Right atrium auricular region (tissue), 2 donors: ENCODE measurements at regions not wholly inside any gene's neighbourhood (a gene's known extent, or its start where the extent isn't known, plus 50 kb on each side); places are given as distances from the start of the nearest gene placed in this dataset.

Experiments used
- DNase-seq: peaks from one replicate; pipeline ENCODE4 v3.0.0-alpha.2; 2019; ENCODE audit warnings: low spot score
- H3K27ac ChIP-seq, 2 donors: fragments of 200-600 bp; sonication (generic); 1 replicate in 1 of 2; 2 replicates in 1 of 2; pipeline ENCODE4 v1.5.1; 2016 to 2019
- H3K27me3 ChIP-seq, 2 donors: fragments of 200-600 bp; sonication (generic); one replicate each; pipeline versions ENCODE4 v1.5.1 to v1.6.0; 2017 to 2019
- H3K36me3 ChIP-seq: fragments of 200-600 bp; sonication (generic); one replicate; pipeline ENCODE4 v1.5.1; 2016
- H3K4me1 ChIP-seq, 2 donors: fragments of 200-600 bp; sonication (generic); one replicate each; pipeline versions ENCODE4 v1.5.1 to v1.6.0; 2017 to 2019
- H3K4me3 ChIP-seq, 2 donors: fragments of 200-600 bp; sonication (generic); 1 replicate in 1 of 2; 2 replicates in 1 of 2; pipeline ENCODE4 v1.5.1; 2017 to 2019; ENCODE audit warnings: mild to moderate bottlenecking in 1 of 2, moderate library complexity in 1 of 2
- H3K9me3 ChIP-seq, 2 donors: fragments of 200-600 bp; sonication (generic); one replicate each; pipeline ENCODE4 v1.5.1; 2019
- TF ChIP-seq, protein P1 (sequence below), 2 donors: fragments of 200-600 bp; sonication (generic); IDR thresholded peaks; one replicate each; pipeline ENCODE4 v1.5.1; 2019; ENCODE audit warnings: antibody characterized with exemption in 2 of 2

DNA sequence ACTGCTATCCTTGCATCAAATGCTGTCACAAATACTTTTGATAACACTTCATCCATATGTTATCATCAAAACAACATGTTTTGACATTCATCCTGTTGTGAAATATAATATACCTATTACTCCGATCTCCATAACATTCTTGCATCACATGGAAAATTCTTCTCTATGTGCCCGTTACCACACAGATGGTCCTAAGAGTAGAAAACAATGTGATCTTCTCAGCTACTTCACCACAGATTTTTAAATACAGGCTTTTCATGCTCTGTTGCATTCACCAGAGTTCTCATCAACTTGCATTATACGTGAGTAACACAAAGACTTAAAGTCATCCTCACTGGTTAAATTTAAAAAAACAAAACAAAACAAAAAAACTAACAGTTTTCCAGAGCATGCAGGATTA lies 1603.3 kb upstream of the ZEB2 start:
- no peak for DNase-seq
- TF ChIP-seq, protein P1, sequence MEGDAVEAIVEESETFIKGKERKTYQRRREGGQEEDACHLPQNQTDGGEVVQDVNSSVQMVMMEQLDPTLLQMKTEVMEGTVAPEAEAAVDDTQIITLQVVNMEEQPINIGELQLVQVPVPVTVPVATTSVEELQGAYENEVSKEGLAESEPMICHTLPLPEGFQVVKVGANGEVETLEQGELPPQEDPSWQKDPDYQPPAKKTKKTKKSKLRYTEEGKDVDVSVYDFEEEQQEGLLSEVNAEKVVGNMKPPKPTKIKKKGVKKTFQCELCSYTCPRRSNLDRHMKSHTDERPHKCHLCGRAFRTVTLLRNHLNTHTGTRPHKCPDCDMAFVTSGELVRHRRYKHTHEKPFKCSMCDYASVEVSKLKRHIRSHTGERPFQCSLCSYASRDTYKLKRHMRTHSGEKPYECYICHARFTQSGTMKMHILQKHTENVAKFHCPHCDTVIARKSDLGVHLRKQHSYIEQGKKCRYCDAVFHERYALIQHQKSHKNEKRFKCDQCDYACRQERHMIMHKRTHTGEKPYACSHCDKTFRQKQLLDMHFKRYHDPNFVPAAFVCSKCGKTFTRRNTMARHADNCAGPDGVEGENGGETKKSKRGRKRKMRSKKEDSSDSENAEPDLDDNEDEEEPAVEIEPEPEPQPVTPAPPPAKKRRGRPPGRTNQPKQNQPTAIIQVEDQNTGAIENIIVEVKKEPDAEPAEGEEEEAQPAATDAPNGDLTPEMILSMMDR (IDR thresholded peaks at IDR 0.05), result no peak
- Histone ChIP-seq H3K36me3 (no peaks in the 10 kb centered on the region), H3K9me3 (no peaks in the 10 kb centered on the region), H3K27ac (no peak overlapping the region), H3K4me1 (no peaks in the 10 kb centered on the region), H3K27me3 (no peaks in the 10 kb centered on the region), H3K4me3 (no peak overlapping the region)

DNA sequence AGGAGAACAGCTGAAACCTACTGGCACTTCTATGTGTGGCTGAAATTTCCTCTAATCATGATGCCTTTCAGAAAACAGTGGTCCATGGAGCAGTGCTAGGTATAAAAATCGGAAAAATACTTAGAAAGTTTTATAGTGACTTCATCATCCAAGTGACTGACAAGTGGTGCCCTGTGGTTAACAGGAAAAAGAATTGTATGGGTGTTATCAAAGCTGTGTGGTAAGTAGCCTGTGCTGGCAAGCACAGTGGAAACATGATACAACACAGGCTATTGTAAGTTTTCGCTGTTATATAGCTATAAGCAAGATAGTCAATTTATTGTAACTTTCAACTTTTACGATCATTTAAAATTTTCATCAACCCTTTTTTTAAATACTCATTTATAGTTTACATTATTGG lies 1599.7 kb upstream of the ZEB2 start:
- Histone ChIP-seq H3K27ac (no peak overlapping the region), H3K4me1 (no peaks in the 10 kb centered on the region), H3K4me3 (no peak overlapping the region), H3K36me3 (no peaks in the 10 kb centered on the region), H3K9me3 (no peaks in the 10 kb centered on the region), H3K27me3 (no peaks in the 10 kb centered on the region)
- no peak for DNase-seq
- TF ChIP-seq, protein P1 (IDR thresholded peaks at IDR 0.05), result no peak

DNA sequence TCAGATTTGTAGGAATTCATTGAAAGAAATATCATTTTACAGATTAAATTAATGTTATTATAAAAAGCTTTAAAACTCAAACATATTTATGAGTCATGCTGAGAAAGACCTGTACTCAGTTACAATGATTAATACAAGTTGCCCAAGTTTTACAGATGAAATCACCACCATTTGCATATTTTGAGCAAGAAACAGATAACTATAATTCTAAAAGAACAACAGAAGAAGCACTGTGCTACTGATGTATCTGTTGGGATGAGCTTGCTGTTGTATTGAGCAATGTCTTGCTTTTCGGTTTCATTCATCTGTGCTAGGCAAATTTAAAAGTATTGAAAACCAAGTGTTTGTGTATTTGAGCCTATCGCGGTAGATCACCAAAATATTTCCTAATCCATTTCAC lies 1589.1 kb upstream of the ZEB2 start:
- TF ChIP-seq, protein P1 (IDR thresholded peaks at IDR 0.05), result no peak
- no peaks in the 10 kb centered on the region for H3K4me1 ChIP-seq
- H3K27ac ChIP-seq, result no peak overlapping the region
- H3K36me3 ChIP-seq, result no peaks in the 10 kb centered on the region
- no peak overlapping the region for H3K4me3 ChIP-seq
- H3K27me3 ChIP-seq, result no peaks in the 10 kb centered on the region
- H3K9me3 ChIP-seq, result no peaks in the 10 kb centered on the region
- no peak for DNase-seq

DNA sequence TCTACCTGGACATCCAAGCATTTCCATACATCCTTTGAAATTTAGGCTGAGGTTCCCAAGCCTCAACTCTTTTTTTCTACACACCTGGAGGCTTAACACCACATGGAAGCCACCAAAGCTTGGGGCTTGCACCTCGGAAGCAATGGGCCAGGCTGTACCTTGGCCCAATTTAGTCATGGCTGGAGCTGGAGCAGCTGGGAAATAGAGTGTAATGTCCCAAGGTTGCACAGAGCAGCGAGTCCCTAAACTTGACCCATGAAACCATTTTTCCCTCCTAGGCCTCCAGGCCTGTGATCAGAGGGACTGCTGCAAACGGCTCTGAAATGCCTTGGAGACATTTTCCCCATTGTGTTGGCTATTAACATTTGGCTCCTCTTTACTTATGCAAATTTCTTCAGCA lies 1574.3 kb upstream of the ZEB2 start:
- H3K4me3 ChIP-seq, result no peak overlapping the region
- H3K9me3 ChIP-seq, result peaks cover 0 to 45% of the 10 kb centered on the region in 2 donors
- no peaks in the 10 kb centered on the region for H3K36me3 ChIP-seq
- no peak for DNase-seq
- no peaks in the 10 kb centered on the region for H3K4me1 ChIP-seq
- no peaks in the 10 kb centered on the region for H3K27me3 ChIP-seq
- H3K27ac ChIP-seq, result no peak overlapping the region
- TF ChIP-seq, protein P1 (IDR thresholded peaks at IDR 0.05), result no peak

DNA sequence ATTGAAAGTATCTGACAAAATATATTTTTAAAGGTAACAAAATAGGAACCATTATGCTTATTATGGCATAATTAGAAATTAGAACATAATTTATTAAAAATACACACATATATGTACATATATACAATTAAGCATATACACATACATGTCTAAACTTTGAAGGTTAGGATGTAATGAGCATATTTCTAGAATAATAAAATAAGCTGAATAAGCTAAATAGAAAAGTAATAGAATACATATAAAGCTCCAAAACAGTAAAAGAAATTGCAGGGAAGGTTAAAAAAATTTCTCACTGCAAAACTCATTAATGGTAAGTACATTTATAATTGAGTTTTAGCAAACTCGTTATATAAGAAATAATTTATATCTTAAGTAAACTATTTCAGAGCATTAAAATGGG lies 1561.5 kb upstream of the ZEB2 start:
- TF ChIP-seq, protein P1 (IDR thresholded peaks at IDR 0.05), result no peak
- Histone ChIP-seq H3K4me3 (no peak overlapping the region), H3K9me3 (no peaks in the 10 kb centered on the region), H3K36me3 (no peaks in the 10 kb centered on the region), H3K4me1 (no peaks in the 10 kb centered on the region), H3K27ac (no peak overlapping the region), H3K27me3 (no peaks in the 10 kb centered on the region)
- DNase-seq, result no peak

DNA sequence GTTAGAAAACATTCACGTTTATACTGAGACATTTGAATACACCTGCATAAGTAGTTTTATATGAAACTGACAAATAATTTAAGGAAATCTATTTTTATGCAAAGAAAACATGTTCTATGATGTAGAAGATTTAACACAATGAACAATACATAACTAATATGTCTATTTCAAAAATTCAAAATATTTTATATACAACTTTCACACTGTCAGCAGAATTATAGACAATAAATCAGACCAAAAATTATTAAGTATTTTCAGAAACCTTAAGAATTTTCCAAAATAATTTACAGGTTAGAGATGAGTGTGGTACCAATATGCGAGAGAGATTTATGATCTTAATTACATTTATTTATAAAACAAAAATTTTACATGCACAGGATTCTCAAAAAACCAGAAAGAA lies 1561.0 kb upstream of the ZEB2 start:
- TF ChIP-seq, protein P1 (IDR thresholded peaks at IDR 0.05), result no peak
- H3K4me3 ChIP-seq, result no peak overlapping the region

More for the DNA sequence above, 1561.0 kb upstream of the ZEB2 start:
- Histone ChIP-seq H3K36me3 (no peaks in the 10 kb centered on the region), H3K4me1 (no peaks in the 10 kb centered on the region), H3K27me3 (no peaks in the 10 kb centered on the region), H3K9me3 (no peaks in the 10 kb centered on the region), H3K27ac (no peak overlapping the region)
- DNase-seq, result no peak
